ENCODE measurements at regions not wholly inside any gene's neighbourhood (a gene's known extent, or its start where the extent isn't known, plus 50 kb on each side); places are given as distances from the start of the nearest gene placed in this dataset.

GRCh38 chr5:75848077-75848476 is 130.8 kb upstream of the POC5 start:
- Histone ChIP-seq H3K9me3 (replicated peaks; ENCODE audit: insufficient read depth, low read length) (no peaks in the 10 kb centered on the region), H3K27ac (ENCODE audit: low read length) (peak overlapping the region; percentile 84), H3K79me2 (ENCODE audit: low read length) (no peaks in the 10 kb centered on the region), H3F3A (ENCODE audit: insufficient read depth, low read length) (peaks cover 18% of the 10 kb centered on the region), H3K4me2 (ENCODE audit: low read depth, low read length) (peak overlapping the region; percentile 46), H2AFZ (ENCODE audit: low read length) (peak overlapping the region; percentile 32; the same call in 1 of the 2 replicates), H3K4me1 (ENCODE audit: low read length) (peaks cover 47% of the 10 kb centered on the region), H3K27me3 (replicated peaks; ENCODE audit: insufficient read depth, low read length) (no peaks in the 10 kb centered on the region), H4K20me1 (ENCODE audit: insufficient read depth, low read length) (no peaks in the 10 kb centered on the region), H3K9ac (ENCODE audit: low read length) (peak overlapping the region; percentile 20; the same call in 1 of the 2 replicates), H3K36me3 (replicated peaks; ENCODE audit: insufficient read depth, low read length) (no peaks in the 10 kb centered on the region), H3K9me2 (replicated peaks; ENCODE audit: insufficient read depth, low read length) (no peaks in the 10 kb centered on the region), H3K4me3 (ENCODE audit: low read length) (0 out of 2 replicates have a peak overlapping the region, but pooled peaks have one; percentile 5)
- DNase-seq: no peak
- TF ChIP-seq EZH2phosphoT487 (IDR thresholded peaks at IDR 0.05; ENCODE audit: low read length) (no peak), EZH2 (optimal IDR thresholded peaks at IDR 0.05; ENCODE audit: low read depth, low read length) (no peak), CTCF (IDR thresholded peaks at IDR 0.05; ENCODE audit: low read length) (no peak)

- Histone ChIP-seq H3K4me1 (ENCODE audit: low read length) (peaks cover 48% of the 10 kb centered on the region), H3F3A (ENCODE audit: insufficient read depth, low read length) (peaks cover 18% of the 10 kb centered on the region), H3K27ac (ENCODE audit: low read length) (peak overlapping the region; percentile 84), H3K4me3 (ENCODE audit: low read length) (no peak overlapping the region), H4K20me1 (ENCODE audit: insufficient read depth, low read length) (no peaks in the 10 kb centered on the region), H3K4me2 (ENCODE audit: low read depth, low read length) (peak overlapping the region; percentile 46), H3K36me3 (replicated peaks; ENCODE audit: insufficient read depth, low read length) (no peaks in the 10 kb centered on the region), H3K9me3 (replicated peaks; ENCODE audit: insufficient read depth, low read length) (no peaks in the 10 kb centered on the region), H3K9ac (ENCODE audit: low read length) (peak overlapping the region; percentile 42; the same call in 1 of the 2 replicates), H3K79me2 (ENCODE audit: low read length) (no peaks in the 10 kb centered on the region), H3K9me2 (replicated peaks; ENCODE audit: insufficient read depth, low read length) (no peaks in the 10 kb centered on the region), H3K27me3 (replicated peaks; ENCODE audit: insufficient read depth, low read length) (no peaks in the 10 kb centered on the region), H2AFZ (ENCODE audit: low read length) (no peak overlapping the region)
- peak; percentile 57 for DNase-seq
- TF ChIP-seq EZH2phosphoT487 (IDR thresholded peaks at IDR 0.05; ENCODE audit: low read length) (no peak), CTCF (IDR thresholded peaks at IDR 0.05; ENCODE audit: low read length) (no peak), EZH2 (optimal IDR thresholded peaks at IDR 0.05; ENCODE audit: low read depth, low read length) (no peak)
These were observed 130.4 kb upstream of the POC5 start for GRCh38 chr5:75847561-75848021.

- Histone ChIP-seq H3F3A (ENCODE audit: insufficient read depth, low read length) (peaks cover 28% of the 10 kb centered on the region), H3K36me3 (replicated peaks; ENCODE audit: insufficient read depth, low read length) (no peaks in the 10 kb centered on the region), H3K4me2 (ENCODE audit: low read depth, low read length) (no peak overlapping the region), H3K4me1 (ENCODE audit: low read length) (peaks cover 60% of the 10 kb centered on the region), H3K27ac (ENCODE audit: low read length) (no peak overlapping the region), H3K9me2 (replicated peaks; ENCODE audit: insufficient read depth, low read length) (no peaks in the 10 kb centered on the region), H4K20me1 (ENCODE audit: insufficient read depth, low read length) (no peaks in the 10 kb centered on the region), H3K79me2 (ENCODE audit: low read length) (no peaks in the 10 kb centered on the region), H3K9ac (ENCODE audit: low read length) (no peak overlapping the region), H3K4me3 (ENCODE audit: low read length) (no peak overlapping the region), H3K27me3 (replicated peaks; ENCODE audit: insufficient read depth, low read length) (no peaks in the 10 kb centered on the region), H3K9me3 (replicated peaks; ENCODE audit: insufficient read depth, low read length) (no peaks in the 10 kb centered on the region), H2AFZ (ENCODE audit: low read length) (no peak overlapping the region)
- no peak for DNase-seq
- TF ChIP-seq EZH2phosphoT487 (IDR thresholded peaks at IDR 0.05; ENCODE audit: low read length) (no peak), EZH2 (optimal IDR thresholded peaks at IDR 0.05; ENCODE audit: low read depth, low read length) (no peak), CTCF (IDR thresholded peaks at IDR 0.05; ENCODE audit: low read length) (no peak)
These were observed 127.1 kb upstream of the POC5 start for GRCh38 chr5:75844301-75844700.
